GM06990 (cell line): ENCODE measurements at regions not wholly inside any gene's neighbourhood (a gene's known extent, or its start where the extent isn't known, plus 50 kb on each side); places are given as distances from the start of the nearest gene placed in this dataset.

Source experiments
- DNase-seq: peaks from one replicate; pipeline ENCODE4 v3.0.0-alpha.2; 2011; ENCODE audit not compliant: insufficient read length; ENCODE audit errors: extremely low read depth
- H3K27me3 ChIP-seq: replicated peaks from 2 replicates; pipeline ENCODE4 v1.6.0; 2011; ENCODE audit warnings: low read length; ENCODE audit not compliant: control insufficient read depth, insufficient read depth
- H3K36me3 ChIP-seq: 2 replicates; pipeline ENCODE4 v1.5.1; 2011; ENCODE audit warnings: low read length; ENCODE audit not compliant: control insufficient read depth, insufficient read depth
- H3K4me3 ChIP-seq: replicated peaks from 2 replicates; pipeline ENCODE4 v1.5.1; 2011; ENCODE audit warnings: low read depth, mild to moderate bottlenecking, control low read depth, low read length
- TF ChIP-seq, protein P1 (sequence below): IDR thresholded peaks from 2 replicates; pipeline ENCODE4 v1.5.1; 2011; ENCODE audit warnings: low read length, control low read depth, mild to moderate bottlenecking, inconsistent platforms; ENCODE audit not compliant: insufficient read depth, poor library complexity, severe bottlenecking

DNA sequence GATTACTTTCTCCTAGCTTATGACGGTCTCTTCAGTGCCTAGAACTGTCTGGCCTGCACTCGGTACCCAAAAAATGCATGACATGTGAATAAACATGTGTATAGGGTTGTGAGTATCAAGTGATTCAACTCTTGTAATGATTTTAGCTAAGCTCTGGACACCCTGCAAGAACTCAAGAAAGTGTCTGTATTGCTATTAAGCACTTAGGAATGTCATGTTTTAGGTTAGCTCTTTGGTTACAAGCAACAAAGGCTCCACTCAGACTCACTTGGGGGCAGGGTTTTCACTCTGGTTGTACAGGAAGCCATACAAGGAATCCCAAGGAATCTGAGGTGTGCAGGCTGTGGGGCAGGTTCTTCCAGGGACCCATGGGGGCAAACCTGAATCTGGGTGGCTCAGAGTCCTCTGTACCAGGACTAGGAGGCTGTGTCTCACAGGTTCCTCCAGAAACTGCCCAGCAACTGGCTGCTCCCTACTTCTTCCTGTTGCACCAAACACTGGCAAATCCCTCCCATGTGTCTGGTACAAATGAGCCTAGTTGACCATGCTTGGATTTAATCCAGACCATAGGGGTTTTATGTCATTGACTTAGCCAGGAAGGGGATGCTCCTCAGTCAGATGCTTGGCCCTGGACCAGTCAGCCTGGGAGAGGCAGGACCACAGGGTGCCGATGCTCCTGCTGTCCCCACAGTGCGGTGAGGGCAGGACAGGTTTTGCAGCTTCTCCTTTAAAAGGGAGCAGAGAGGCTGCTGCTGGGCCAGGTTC lies 77.9 kb upstream of the CDH4 start:
- H3K27me3 ChIP-seq, result no peaks in the 10 kb centered on the region
- TF ChIP-seq, protein P1, sequence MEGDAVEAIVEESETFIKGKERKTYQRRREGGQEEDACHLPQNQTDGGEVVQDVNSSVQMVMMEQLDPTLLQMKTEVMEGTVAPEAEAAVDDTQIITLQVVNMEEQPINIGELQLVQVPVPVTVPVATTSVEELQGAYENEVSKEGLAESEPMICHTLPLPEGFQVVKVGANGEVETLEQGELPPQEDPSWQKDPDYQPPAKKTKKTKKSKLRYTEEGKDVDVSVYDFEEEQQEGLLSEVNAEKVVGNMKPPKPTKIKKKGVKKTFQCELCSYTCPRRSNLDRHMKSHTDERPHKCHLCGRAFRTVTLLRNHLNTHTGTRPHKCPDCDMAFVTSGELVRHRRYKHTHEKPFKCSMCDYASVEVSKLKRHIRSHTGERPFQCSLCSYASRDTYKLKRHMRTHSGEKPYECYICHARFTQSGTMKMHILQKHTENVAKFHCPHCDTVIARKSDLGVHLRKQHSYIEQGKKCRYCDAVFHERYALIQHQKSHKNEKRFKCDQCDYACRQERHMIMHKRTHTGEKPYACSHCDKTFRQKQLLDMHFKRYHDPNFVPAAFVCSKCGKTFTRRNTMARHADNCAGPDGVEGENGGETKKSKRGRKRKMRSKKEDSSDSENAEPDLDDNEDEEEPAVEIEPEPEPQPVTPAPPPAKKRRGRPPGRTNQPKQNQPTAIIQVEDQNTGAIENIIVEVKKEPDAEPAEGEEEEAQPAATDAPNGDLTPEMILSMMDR, result no peak
- DNase-seq, result no peak

DNA sequence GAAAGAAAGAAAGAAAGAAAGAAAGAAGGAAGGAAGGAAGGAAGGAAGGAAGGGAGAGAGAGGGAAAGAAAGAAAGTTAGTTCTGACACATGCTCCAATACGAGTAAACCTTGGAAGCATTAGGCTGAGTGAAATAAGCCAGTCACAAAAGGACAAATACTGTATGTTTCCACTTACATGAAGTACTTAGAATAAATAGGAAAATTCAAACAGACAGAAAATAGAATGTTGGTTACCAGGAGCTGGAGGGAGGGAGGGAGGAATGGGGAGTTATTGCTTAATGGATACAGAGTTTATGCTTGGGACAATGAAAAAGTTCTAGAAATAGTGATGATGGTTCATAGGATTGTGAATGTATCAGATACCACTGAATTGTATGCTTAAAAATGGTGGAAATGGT lies 75.2 kb upstream of the CDH4 start:
- no peak for DNase-seq
- Histone ChIP-seq H3K27me3 (no peaks in the 10 kb centered on the region), H3K36me3 (no peaks in the 10 kb centered on the region), H3K4me3 (no peak overlapping the region)
- TF ChIP-seq, protein P1, result no peak

More for the DNA sequence above, 77.9 kb upstream of the CDH4 start:
- Histone ChIP-seq H3K4me3 (no peak overlapping the region), H3K36me3 (no peaks in the 10 kb centered on the region)

DNA sequence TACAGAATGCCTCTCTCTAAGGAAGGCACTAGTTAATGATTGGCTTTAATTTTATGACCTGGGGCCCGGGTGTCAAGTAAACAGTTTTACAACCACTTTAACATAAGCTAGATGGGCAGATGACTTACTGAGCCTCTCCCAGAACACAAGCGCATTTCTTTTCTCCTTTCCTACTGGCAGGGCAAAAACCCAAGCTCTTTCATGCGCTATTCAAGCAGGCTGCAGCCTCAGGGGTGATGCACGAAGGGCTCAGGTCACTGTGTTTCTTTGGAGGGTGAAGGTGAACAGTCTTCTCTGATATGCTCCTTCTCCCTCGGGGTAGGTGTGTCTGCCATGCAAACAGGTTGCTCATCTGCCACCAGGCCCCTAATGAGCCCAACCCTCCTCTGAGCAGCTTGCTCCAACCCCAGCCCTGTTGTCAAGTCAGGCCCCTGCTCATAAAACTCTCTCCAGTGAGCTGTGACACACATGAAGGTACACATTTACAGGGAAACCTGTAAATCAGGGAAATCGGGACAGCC lies 73.5 kb upstream of the CDH4 start:
- DNase-seq, result no peak
- Histone ChIP-seq H3K4me3 (no peak overlapping the region), H3K27me3 (no peaks in the 10 kb centered on the region), H3K36me3 (no peaks in the 10 kb centered on the region)
- TF ChIP-seq, protein P1, result no peak

DNA sequence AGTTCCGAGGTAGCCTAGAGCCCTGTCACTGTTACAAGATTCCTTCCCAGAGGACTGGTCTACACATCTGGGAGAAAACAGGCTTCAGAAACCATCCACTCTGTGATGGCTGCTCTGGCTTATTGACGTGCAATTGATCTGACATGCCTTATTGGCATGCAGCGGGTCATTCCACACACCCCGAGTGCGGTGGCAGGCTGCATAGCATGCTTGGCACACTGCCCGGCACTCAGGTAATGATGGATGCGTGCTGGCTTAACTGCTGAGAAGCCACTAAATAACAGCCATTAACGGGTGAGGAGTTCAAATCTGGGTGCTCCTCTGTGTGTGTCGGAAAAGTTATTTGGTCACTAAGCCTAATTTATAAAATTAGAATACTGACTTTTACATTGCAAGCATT lies 67.9 kb upstream of the CDH4 start:
- no peaks in the 10 kb centered on the region for H3K27me3 ChIP-seq
- TF ChIP-seq, protein P1, result no peak
- H3K4me3 ChIP-seq, result no peak overlapping the region
- no peaks in the 10 kb centered on the region for H3K36me3 ChIP-seq
- DNase-seq, result no peak

DNA sequence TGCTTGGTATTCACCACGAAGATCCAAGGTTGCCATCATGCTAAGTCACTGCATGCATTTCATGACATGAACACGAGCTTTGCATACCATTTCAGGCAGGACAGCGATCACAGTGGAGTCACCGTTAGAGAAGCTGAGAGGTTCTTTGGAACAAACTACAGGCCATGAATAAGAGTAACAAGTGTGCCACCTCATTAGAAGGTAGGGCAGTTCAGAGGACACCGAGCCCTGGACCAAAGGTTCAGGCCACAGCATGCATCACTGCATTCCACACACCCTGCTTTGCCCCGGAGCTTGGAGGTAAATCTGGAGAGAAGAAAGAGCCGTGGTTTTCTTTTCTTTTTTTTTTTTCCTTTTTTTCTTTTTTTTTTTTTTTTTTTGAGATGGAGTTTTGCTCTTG lies 66.9 kb upstream of the CDH4 start:
- Histone ChIP-seq H3K36me3 (no peaks in the 10 kb centered on the region), H3K27me3 (no peaks in the 10 kb centered on the region), H3K4me3 (no peak overlapping the region)
- TF ChIP-seq, protein P1, result no peak
- DNase-seq, result no peak
